AML-193 (cell line): ENCODE measurements at regions not wholly inside any gene's neighbourhood (a gene's known extent, or its start where the extent isn't known, plus 50 kb on each side); places are given as distances from the start of the nearest gene placed in this dataset.
"Not testable (repeated sequence)": the region's sequence is repeated elsewhere in the genome, so short reads cannot be mapped to it uniquely, and the experiment has no call there.

Experiments
- DNase-seq, 2 experiments: peaks; one replicate each; lab custom pipeline; 2025; lab: John Stamatoyannopoulos, UW

GRCh38 chrX:89539150-89539549, 382.6 kb upstream of the TGIF2LX start:
- DNase-seq = not testable (repeated sequence)

GRCh38 chrX:89557146-89557545, 364.6 kb upstream of the TGIF2LX start:
- not testable (repeated sequence) for DNase-seq

GRCh38 chrX:89562079-89562478, 359.6 kb upstream of the TGIF2LX start:
- DNase-seq = not testable (repeated sequence)

- not testable (repeated sequence) for DNase-seq
Measured at GRCh38 chrX:89563107-89563506, 358.6 kb upstream of the TGIF2LX start.

- not testable (repeated sequence) for DNase-seq
Measured at GRCh38 chrX:89567787-89568186, 353.9 kb upstream of the TGIF2LX start.

- peak; percentile 0 for DNase-seq
Measured at GRCh38 chrX:89581868-89582267, 339.8 kb upstream of the TGIF2LX start.

- not testable (repeated sequence) for DNase-seq
Measured at GRCh38 chrX:89631858-89632257, 289.9 kb upstream of the TGIF2LX start.

- not testable (repeated sequence) for DNase-seq
Measured at GRCh38 chrX:89635887-89636286, 285.8 kb upstream of the TGIF2LX start.

GRCh38 chrX:89658662-89659061, 263.0 kb upstream of the TGIF2LX start:
- not testable (repeated sequence) for DNase-seq

- DNase-seq = not testable (repeated sequence)
Measured at GRCh38 chrX:89706481-89706880, 215.2 kb upstream of the TGIF2LX start.

GRCh38 chrX:89707363-89707927, 214.3 kb upstream of the TGIF2LX start:
- not testable (repeated sequence) for DNase-seq

GRCh38 chrX:89734367-89734766, 187.3 kb upstream of the TGIF2LX start:
- not testable (repeated sequence) for DNase-seq

GRCh38 chrX:89756466-89756865, 165.2 kb upstream of the TGIF2LX start:
- DNase-seq = not testable (repeated sequence)

GRCh38 chrX:89757767-89758166, 163.9 kb upstream of the TGIF2LX start:
- peak; percentile 0 to 6 for DNase-seq

GRCh38 chrX:89759076-89759685, 162.5 kb upstream of the TGIF2LX start:
- DNase-seq = not testable (repeated sequence)

GRCh38 chrX:89771639-89772038, 150.1 kb upstream of the TGIF2LX start:
- DNase-seq = not testable (repeated sequence)

- not testable (repeated sequence) for DNase-seq
Measured at GRCh38 chrX:89811440-89811839, 110.3 kb upstream of the TGIF2LX start.

GRCh38 chrX:89839723-89840122, 82.0 kb upstream of the TGIF2LX start:
- DNase-seq = not testable (repeated sequence)

- not testable (repeated sequence) for DNase-seq
Measured at GRCh38 chrX:89871662-89872061, 50.0 kb upstream of the TGIF2LX start.
